ENCODE measurements at regions not wholly inside any gene's neighbourhood (a gene's known extent, or its start where the extent isn't known, plus 50 kb on each side); places are given as distances from the start of the nearest gene placed in this dataset.

- TF ChIP-seq CTCF (IDR thresholded peaks at IDR 0.05) (no peak), POLR2A (IDR thresholded peaks at IDR 0.05) (no peak)
Measured at GRCh38 chr12:34210183-34210582, 187.9 kb downstream of the ALG10 start.

All from thyroid gland (tissue), 4 donors.